ENCODE measurements at regions not wholly inside any gene's neighbourhood (a gene's known extent, or its start where the extent isn't known, plus 50 kb on each side); places are given as distances from the start of the nearest gene placed in this dataset.

GRCh38 chr3:107919239-107919638 lies 171.6 kb downstream of the CD47 start:
- TF ChIP-seq, protein P1, sequence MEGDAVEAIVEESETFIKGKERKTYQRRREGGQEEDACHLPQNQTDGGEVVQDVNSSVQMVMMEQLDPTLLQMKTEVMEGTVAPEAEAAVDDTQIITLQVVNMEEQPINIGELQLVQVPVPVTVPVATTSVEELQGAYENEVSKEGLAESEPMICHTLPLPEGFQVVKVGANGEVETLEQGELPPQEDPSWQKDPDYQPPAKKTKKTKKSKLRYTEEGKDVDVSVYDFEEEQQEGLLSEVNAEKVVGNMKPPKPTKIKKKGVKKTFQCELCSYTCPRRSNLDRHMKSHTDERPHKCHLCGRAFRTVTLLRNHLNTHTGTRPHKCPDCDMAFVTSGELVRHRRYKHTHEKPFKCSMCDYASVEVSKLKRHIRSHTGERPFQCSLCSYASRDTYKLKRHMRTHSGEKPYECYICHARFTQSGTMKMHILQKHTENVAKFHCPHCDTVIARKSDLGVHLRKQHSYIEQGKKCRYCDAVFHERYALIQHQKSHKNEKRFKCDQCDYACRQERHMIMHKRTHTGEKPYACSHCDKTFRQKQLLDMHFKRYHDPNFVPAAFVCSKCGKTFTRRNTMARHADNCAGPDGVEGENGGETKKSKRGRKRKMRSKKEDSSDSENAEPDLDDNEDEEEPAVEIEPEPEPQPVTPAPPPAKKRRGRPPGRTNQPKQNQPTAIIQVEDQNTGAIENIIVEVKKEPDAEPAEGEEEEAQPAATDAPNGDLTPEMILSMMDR (conservative IDR thresholded peaks at IDR 0.05) = no peak
- TF ChIP-seq ZFX (IDR thresholded peaks at IDR 0.05) = no peak
